ENCODE measurements at regions not wholly inside any gene's neighbourhood (a gene's known extent, or its start where the extent isn't known, plus 50 kb on each side); places are given as distances from the start of the nearest gene placed in this dataset.
"Not testable (repeated sequence)": the region's sequence is repeated elsewhere in the genome, so short reads cannot be mapped to it uniquely, and the experiment has no call there.

GRCh38 chr17:30731210-30732132, 93.0 kb downstream of the CRLF3 start:
- H3K27me3 ChIP-seq (ENCODE audit: control insufficient read depth, insufficient read depth, low read length); H3K36me3 ChIP-seq (ENCODE audit: insufficient read depth, low read length); H3K4me1 ChIP-seq (ENCODE audit: control insufficient read depth, insufficient read depth, low read length); H3K9me3 ChIP-seq (replicated peaks; ENCODE audit: low read length): not testable (repeated sequence)
- H3K4me2 ChIP-seq (ENCODE audit: low read length), result peak overlapping the region; percentile 89
- peak overlapping the region; percentile 89 for H3K9ac ChIP-seq (ENCODE audit: low read depth, low read length)
- H3K4me3 ChIP-seq (ENCODE audit: low read length), result peak overlapping the region; percentile 91

- Histone ChIP-seq H3K4me2 (ENCODE audit: low read length) (peak overlapping the region; percentile 89), H3K9ac (ENCODE audit: low read depth, low read length) (peak overlapping the region; percentile 84), H3K4me3 (ENCODE audit: low read length) (peak overlapping the region; percentile 72)
- H3K36me3 ChIP-seq (ENCODE audit: insufficient read depth, low read length); H3K4me1 ChIP-seq (ENCODE audit: control insufficient read depth, insufficient read depth, low read length); H3K9me3 ChIP-seq (replicated peaks; ENCODE audit: low read length); H3K27me3 ChIP-seq (ENCODE audit: control insufficient read depth, insufficient read depth, low read length): not testable (repeated sequence)
These were observed 93.7 kb downstream of the CRLF3 start for GRCh38 chr17:30730837-30731209.

GRCh38 chr17:30730171-30730836, 94.2 kb downstream of the CRLF3 start:
- H3K9me3 ChIP-seq (replicated peaks; ENCODE audit: low read length); H3K4me2 ChIP-seq (ENCODE audit: low read length); H3K9ac ChIP-seq (ENCODE audit: low read depth, low read length); H3K27me3 ChIP-seq (ENCODE audit: control insufficient read depth, insufficient read depth, low read length); H3K36me3 ChIP-seq (ENCODE audit: insufficient read depth, low read length); H3K4me1 ChIP-seq (ENCODE audit: control insufficient read depth, insufficient read depth, low read length); H3K4me3 ChIP-seq (ENCODE audit: low read length): not testable (repeated sequence)

GRCh38 chr17:30729471-30730170, 94.9 kb downstream of the CRLF3 start:
- H3K9me3 ChIP-seq (replicated peaks; ENCODE audit: low read length); H3K9ac ChIP-seq (ENCODE audit: low read depth, low read length); H3K27me3 ChIP-seq (ENCODE audit: control insufficient read depth, insufficient read depth, low read length); H3K36me3 ChIP-seq (ENCODE audit: insufficient read depth, low read length); H3K4me1 ChIP-seq (ENCODE audit: control insufficient read depth, insufficient read depth, low read length); H3K4me2 ChIP-seq (ENCODE audit: low read length); H3K4me3 ChIP-seq (ENCODE audit: low read length): not testable (repeated sequence)

- H3K4me2 ChIP-seq (ENCODE audit: low read length); H3K4me1 ChIP-seq (ENCODE audit: control insufficient read depth, insufficient read depth, low read length): not testable (repeated sequence)
These were observed 97.0 kb downstream of the CRLF3 start for GRCh38 chr17:30727517-30727916.

GRCh38 chr17:30726734-30727133, 97.8 kb downstream of the CRLF3 start:
- H3K27me3 ChIP-seq (ENCODE audit: control insufficient read depth, insufficient read depth, low read length); H3K36me3 ChIP-seq (ENCODE audit: insufficient read depth, low read length); H3K9ac ChIP-seq (ENCODE audit: low read depth, low read length); H3K4me3 ChIP-seq (ENCODE audit: low read length); H3K4me2 ChIP-seq (ENCODE audit: low read length); H3K9me3 ChIP-seq (replicated peaks; ENCODE audit: low read length); H3K4me1 ChIP-seq (ENCODE audit: control insufficient read depth, insufficient read depth, low read length): not testable (repeated sequence)

More at GRCh38 chr17:30727517-30727916, 97.0 kb downstream of the CRLF3 start:
- not testable (repeated sequence) for H3K9me3 ChIP-seq (replicated peaks; ENCODE audit: low read length); H3K9ac ChIP-seq (ENCODE audit: low read depth, low read length); H3K36me3 ChIP-seq (ENCODE audit: insufficient read depth, low read length); H3K4me3 ChIP-seq (ENCODE audit: low read length); H3K27me3 ChIP-seq (ENCODE audit: control insufficient read depth, insufficient read depth, low read length)

GRCh38 chr17:30726310-30726709, 98.2 kb downstream of the CRLF3 start:
- H3K4me1 ChIP-seq (ENCODE audit: control insufficient read depth, insufficient read depth, low read length); H3K4me3 ChIP-seq (ENCODE audit: low read length); H3K9me3 ChIP-seq (replicated peaks; ENCODE audit: low read length); H3K4me2 ChIP-seq (ENCODE audit: low read length); H3K36me3 ChIP-seq (ENCODE audit: insufficient read depth, low read length); H3K9ac ChIP-seq (ENCODE audit: low read depth, low read length); H3K27me3 ChIP-seq (ENCODE audit: control insufficient read depth, insufficient read depth, low read length): not testable (repeated sequence)

GRCh38 chr17:30724034-30724650, 100.3 kb downstream of the CRLF3 start:
- H3K27me3 ChIP-seq (ENCODE audit: control insufficient read depth, insufficient read depth, low read length); H3K9ac ChIP-seq (ENCODE audit: low read depth, low read length); H3K4me1 ChIP-seq (ENCODE audit: control insufficient read depth, insufficient read depth, low read length); H3K36me3 ChIP-seq (ENCODE audit: insufficient read depth, low read length); H3K9me3 ChIP-seq (replicated peaks; ENCODE audit: low read length); H3K4me3 ChIP-seq (ENCODE audit: low read length); H3K4me2 ChIP-seq (ENCODE audit: low read length): not testable (repeated sequence)

GRCh38 chr17:30722114-30722780, 102.2 kb downstream of the CRLF3 start:
- H3K27me3 ChIP-seq (ENCODE audit: control insufficient read depth, insufficient read depth, low read length); H3K4me2 ChIP-seq (ENCODE audit: low read length); H3K36me3 ChIP-seq (ENCODE audit: insufficient read depth, low read length); H3K9me3 ChIP-seq (replicated peaks; ENCODE audit: low read length); H3K4me1 ChIP-seq (ENCODE audit: control insufficient read depth, insufficient read depth, low read length); H3K4me3 ChIP-seq (ENCODE audit: low read length); H3K9ac ChIP-seq (ENCODE audit: low read depth, low read length): not testable (repeated sequence)

GRCh38 chr17:30720971-30721370, 103.5 kb downstream of the CRLF3 start:
- H3K4me3 ChIP-seq (ENCODE audit: low read length); H3K4me1 ChIP-seq (ENCODE audit: control insufficient read depth, insufficient read depth, low read length); H3K27me3 ChIP-seq (ENCODE audit: control insufficient read depth, insufficient read depth, low read length); H3K36me3 ChIP-seq (ENCODE audit: insufficient read depth, low read length); H3K9me3 ChIP-seq (replicated peaks; ENCODE audit: low read length); H3K4me2 ChIP-seq (ENCODE audit: low read length); H3K9ac ChIP-seq (ENCODE audit: low read depth, low read length): not testable (repeated sequence)

GRCh38 chr17:30720013-30720471, 104.5 kb downstream of the CRLF3 start:
- H3K36me3 ChIP-seq (ENCODE audit: insufficient read depth, low read length), result no peaks in the 10 kb centered on the region
- H3K9ac ChIP-seq (ENCODE audit: low read depth, low read length), result no peak overlapping the region
- no peak overlapping the region for H3K4me2 ChIP-seq (ENCODE audit: low read length)
- H3K4me3 ChIP-seq (ENCODE audit: low read length), result no peak overlapping the region
- H3K27me3 ChIP-seq (ENCODE audit: control insufficient read depth, insufficient read depth, low read length), result no peaks in the 10 kb centered on the region
- H3K9me3 ChIP-seq (replicated peaks; ENCODE audit: low read length), result no peaks in the 10 kb centered on the region
- H3K4me1 ChIP-seq (ENCODE audit: control insufficient read depth, insufficient read depth, low read length), result no peaks in the 10 kb centered on the region
